GM12865 (cell line): ENCODE measurements at regions not wholly inside any gene's neighbourhood (a gene's known extent, or its start where the extent isn't known, plus 50 kb on each side); places are given as distances from the start of the nearest gene placed in this dataset.
A peak's percentile ranks its signal among the peaks of the same experiment; 100 is the strongest.

Source experiments
- DNase-seq: peaks from one replicate; pipeline ENCODE4 v3.0.0; 2010; ENCODE audit warnings: low read depth
- H3K4me3 ChIP-seq: 2 replicates; pipeline ENCODE4 v1.5.1; 2011; ENCODE audit warnings: mild to moderate bottlenecking, low read depth, low read length, control low read depth
- CTCF ChIP-seq: IDR thresholded peaks from 2 replicates; pipeline ENCODE4 v1.5.1; 2011; ENCODE audit warnings: low read length, control low read depth, low read depth, inconsistent platforms; ENCODE audit not compliant: insufficient read depth; ENCODE audit errors: missing control alignments

- H3K4me3 ChIP-seq, result no peak overlapping the region
- TF ChIP-seq CTCF, result no peak
- no peak for DNase-seq
These were observed 429.2 kb downstream of the TNS1 start for GRCh38 chr2:217573571-217573970.

GRCh38 chr2:217570394-217570793, 432.4 kb downstream of the TNS1 start:
- TF ChIP-seq CTCF, result no peak
- no peak overlapping the region for H3K4me3 ChIP-seq
- DNase-seq, result no peak

- no peak overlapping the region for H3K4me3 ChIP-seq
- DNase-seq, result peak; percentile 0
- no peak for TF ChIP-seq CTCF
These were observed 434.4 kb downstream of the TNS1 start for GRCh38 chr2:217568289-217568971.

- no peak for DNase-seq
- H3K4me3 ChIP-seq, result no peak overlapping the region
- no peak for TF ChIP-seq CTCF
These were observed 439.2 kb downstream of the TNS1 start for GRCh38 chr2:217563565-217563964.

GRCh38 chr2:217562871-217563480, 439.8 kb downstream of the TNS1 start:
- no peak overlapping the region for H3K4me3 ChIP-seq
- DNase-seq, result no peak
- TF ChIP-seq CTCF, result no peak

- no peak for DNase-seq
- TF ChIP-seq CTCF, result no peak
- H3K4me3 ChIP-seq, result no peak overlapping the region
These were observed 443.7 kb downstream of the TNS1 start for GRCh38 chr2:217559084-217559483.
